ENCODE measurements at regions not wholly inside any gene's neighbourhood (a gene's known extent, or its start where the extent isn't known, plus 50 kb on each side); places are given as distances from the start of the nearest gene placed in this dataset.
"Not testable (repeated sequence)": the region's sequence is repeated elsewhere in the genome, so short reads cannot be mapped to it uniquely, and the experiment has no call there.

DNA sequence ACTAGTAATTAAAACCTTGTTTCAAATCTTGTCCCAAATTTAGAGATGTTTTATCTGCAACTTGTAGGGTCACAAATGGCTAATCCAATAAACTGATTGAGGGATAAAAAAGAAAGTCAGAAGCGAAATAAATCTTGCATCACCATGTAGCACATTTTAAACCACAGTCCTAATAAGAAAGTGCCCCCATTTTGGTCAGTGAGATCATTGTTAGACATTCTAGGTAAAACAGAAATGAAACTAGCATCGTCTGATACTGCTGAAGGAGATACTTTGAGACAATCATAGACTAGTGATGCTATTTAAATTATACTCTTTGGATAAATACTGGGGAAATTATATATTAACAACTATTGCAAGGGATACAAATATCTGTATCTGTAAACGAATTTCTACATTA is 247.9 kb downstream of the AMY1C start:
- intact Hi-C loops (cut with DNase I): no loop called here
- no peak for DNase-seq (ENCODE audit: low spot score)

DNA sequence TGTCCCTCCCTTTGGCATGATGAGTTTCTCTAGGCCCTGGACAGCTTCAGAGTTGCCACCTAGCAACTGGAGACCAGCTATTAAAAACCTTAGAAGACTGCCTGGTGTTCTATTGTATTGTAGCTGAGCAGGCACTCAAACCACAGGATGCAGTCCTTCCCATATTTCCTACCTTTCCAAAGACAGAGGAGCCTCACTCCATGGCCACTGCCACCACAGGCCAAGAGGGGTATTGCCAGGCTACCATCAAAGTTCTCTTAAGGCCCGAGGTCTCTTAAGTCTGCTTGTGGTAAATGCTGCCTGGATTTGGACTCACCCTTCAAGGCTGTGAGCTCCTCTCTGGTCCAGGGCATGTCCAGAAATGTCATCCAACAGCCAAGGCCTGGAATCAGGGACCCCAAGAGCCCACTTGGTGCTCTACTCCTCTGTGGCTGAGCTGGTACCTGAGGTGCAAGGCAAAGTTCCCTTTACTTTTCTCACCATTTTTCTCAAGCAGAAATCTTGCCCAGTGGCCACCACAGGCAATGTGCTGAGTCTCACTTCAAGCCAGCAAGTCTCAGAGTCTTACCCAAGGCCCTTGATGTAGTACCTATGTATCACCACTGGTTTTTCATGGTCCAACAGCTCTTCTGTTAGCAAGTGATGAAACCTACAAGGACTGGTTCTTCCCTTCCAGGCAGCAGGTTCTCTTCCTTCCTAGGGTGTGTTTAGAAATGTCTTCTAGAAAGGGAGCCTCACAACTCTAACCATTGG is 269.4 kb downstream of the AMY1C start:
- intact Hi-C loops (cut with DNase I): no loop called here
- DNase-seq (ENCODE audit: low spot score): no peak

DNA sequence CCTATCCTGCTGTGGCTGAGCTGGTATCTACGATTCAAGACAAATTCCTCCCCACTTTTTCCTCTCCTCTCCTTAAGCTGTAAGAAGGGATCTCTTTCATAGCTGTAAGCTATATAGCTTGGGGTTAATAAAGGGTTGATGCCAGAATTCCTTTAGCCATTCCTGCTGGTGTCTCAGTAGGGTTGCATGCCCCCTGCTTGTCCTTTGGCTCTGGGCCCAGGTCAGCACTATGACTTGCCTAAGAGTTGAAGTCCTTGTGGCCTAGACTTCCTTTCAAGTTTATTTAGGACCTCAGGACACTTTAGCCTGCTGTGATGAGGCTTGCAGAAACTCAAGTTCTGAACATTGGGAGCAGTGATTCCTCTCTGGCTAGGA is 270.0 kb downstream of the AMY1C start:
- intact Hi-C loops (cut with DNase I): no loop called here
- no peak for DNase-seq (ENCODE audit: low spot score)

DNA sequence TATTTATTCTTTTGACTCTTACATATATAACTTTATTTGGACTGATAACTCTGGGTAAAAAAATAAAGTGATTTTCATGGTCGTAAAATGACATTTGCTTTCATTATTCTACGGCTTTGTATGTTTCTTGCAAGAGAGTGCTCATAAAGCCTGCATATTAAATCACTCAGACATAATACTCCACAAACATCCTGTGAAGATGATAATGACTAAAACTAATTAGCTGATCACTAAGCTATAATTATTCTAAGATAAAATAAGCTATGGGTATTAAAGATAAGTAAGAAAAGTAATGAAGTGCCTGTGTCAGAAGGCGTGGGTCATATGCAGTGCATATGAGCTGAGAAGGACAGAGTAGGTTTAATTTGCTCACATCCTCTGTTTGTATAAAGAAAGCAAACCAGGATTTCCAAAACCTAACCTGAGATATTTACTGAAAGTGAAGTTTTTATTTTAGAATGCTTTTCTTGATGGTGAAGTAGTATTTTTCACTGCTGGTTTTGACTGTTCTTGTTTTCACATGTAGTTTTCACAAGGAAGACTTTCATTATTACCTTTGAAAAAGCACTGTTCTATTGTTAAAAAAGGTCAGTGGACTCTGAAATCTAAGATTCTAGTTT is 278.8 kb downstream of the AMY1C start:
- intact Hi-C loops (cut with DNase I): no loop called here
- DNase-seq (ENCODE audit: low spot score): no peak

DNA sequence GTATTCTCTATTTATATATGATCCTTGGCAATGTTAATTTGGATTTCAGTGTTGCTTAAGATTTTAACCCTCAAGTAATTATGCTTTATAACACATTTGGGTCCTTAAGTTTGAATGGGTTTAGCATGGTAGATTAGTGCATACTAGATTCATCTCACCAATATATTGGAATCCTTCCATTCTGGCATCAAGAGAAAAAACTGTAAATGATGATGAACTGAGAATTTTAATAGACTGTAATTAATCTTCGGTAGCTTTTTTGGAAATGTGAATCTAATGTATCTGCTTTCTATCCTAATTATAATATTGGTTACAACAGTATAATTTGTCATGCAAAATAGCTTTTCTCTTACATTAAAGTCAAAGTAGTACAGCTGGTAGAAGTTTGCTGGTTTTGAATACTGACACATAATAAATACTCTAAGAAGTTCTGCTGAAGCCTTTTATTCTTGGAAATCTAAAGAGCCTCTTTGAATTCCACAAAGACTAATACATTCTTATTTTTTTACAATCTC is 279.8 kb downstream of the AMY1C start:
- no peak for DNase-seq (ENCODE audit: low spot score)
- intact Hi-C loops (cut with DNase I): no loop called here

DNA sequence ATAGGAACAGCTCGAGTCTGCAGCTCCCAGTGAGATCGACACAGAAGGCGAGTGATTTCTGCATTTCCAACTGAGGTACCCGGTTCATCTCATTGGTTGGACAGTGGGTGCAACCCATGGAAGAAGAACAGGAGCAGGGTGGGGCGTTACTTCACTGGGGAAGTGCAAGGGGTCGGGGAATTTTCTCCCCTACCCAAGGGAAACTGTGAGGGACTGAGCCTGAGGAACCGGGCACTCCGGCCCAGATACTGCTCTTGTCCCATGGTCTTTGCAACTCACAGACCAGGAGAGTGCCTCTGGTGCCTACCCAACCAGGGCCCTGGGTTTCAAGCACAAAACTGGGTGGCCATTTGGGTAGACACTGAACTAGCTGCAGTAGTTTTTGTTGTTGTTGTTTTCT is 307.1 kb downstream of the AMY1C start:
- intact Hi-C loops (cut with DNase I): no loop called here
- no peak for DNase-seq (ENCODE audit: low spot score)

DNA sequence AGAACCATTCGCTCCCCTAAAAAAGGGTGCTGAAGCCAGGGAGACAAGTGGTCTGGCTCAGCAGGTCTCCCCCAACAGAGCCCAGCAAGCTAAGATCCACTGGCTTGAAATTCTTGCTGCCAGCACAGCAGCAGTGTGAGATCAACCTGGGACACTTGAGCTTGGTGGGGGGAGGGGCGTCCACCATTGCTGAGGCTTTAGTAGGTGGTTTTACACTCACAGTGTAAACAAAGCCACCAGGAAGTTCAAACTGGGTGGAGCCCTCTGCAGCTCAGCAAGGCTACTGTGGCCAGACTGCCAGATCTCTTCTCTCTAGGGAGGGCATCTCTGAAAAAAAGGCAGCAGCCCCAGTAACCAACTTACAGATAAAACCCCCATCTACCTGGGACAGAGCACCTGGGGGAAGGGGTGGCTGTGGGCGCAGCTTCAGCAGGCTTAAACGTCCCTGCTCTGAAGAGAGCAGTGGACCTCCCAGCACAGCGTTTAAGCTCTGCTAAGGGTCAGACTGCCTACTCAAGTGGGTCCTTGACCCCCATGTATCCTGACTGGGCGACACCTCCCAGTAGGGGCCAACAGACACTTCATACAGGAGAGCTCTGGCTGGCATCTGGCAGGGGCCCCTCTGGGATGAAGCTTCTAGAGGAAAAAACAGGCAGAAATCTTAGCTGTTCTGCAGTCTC is 307.7 kb downstream of the AMY1C start:
- DNase-seq (ENCODE audit: low spot score); intact Hi-C loops (cut with DNase I): not testable (repeated sequence)

DNA sequence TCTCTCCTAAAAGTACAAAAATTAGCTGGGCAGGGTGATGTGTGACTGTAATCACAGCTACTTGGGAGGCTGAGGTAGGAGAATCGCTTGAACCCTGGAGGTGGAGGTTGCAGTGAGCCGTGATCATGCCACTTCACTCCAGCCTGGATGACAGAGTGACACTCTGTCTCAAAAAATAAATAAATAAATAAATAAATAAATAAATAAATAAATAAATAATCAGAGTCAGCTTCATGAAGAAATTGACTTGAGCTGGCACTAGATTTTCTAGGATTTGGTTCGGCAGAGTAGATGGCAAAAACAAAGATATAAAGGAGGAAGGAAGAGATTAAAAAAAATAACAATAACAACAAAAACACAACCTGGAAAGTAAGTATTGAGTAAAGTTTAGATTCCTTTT is 311.9 kb downstream of the AMY1C start:
- DNase-seq (ENCODE audit: low spot score); intact Hi-C loops (cut with DNase I): not testable (repeated sequence)

DNA sequence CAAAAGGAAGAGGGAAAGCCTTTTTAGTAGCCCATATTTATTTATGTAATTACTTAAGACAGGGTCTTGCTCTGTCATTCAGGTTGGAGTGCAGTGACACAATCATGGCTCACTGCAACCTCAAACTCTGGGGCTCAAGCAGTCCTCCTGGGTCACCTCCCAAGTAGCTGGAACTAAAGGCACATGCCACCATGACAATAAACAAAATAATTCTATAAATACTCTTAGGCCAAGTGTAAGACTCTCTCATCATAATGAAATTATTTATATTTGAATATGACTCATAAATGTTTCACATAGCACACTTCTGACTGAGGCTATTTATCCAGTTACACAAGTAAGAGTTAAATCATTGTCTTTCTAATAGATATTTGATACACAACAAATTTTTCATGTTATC is 314.7 kb downstream of the AMY1C start:
- intact Hi-C loops (cut with DNase I): no loop called here
- no peak for DNase-seq (ENCODE audit: low spot score)

DNA sequence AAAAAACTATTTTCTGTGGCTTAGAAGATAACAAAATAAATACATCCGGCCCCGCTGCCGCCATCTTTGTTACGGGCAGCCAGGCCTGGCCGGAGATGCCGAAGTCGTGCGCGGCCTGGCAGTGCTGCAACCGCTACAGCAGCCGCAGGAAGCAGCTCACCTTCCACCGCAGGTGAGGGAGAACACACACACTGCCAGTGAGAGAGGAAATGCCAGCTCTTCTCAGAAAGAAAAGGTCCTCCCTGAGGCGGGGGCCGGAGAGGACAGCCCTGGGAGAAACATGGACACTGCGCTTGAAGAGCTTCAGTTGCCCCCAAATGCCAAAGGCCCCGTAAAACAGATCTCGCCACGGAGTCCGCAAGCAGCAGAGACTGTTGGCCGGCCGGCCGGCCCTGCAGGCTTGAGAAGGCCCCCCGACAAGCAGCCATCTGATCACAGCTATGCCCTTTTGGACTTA is 323.2 kb downstream of the AMY1C start:
- DNase-seq (ENCODE audit: low spot score): no peak
- intact Hi-C loops (cut with DNase I): no loop called here

DNA sequence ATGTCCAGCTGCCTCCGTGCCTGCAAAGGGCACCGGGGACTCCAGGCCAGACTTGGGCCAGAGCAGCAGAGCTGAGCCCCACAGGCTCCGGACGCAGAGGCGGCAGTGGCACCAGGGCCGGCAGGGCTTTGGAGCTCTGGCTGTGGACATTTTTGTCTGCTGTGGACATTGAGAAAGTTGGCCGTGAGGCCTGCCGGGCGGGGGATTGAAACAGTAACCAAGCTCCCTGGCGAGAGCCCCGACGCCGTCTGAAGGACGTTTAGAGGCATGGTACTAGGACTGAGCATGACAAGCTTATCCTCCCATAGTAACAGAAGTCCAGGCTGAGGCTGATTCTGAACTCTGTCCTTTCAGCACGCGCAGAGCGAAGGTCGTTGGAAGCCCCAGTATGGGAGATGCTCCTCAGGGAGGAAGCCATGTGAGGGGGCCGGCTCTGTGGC is 323.8 kb downstream of the AMY1C start:
- no peak for DNase-seq (ENCODE audit: low spot score)
- intact Hi-C loops (cut with DNase I): no loop called here

DNA sequence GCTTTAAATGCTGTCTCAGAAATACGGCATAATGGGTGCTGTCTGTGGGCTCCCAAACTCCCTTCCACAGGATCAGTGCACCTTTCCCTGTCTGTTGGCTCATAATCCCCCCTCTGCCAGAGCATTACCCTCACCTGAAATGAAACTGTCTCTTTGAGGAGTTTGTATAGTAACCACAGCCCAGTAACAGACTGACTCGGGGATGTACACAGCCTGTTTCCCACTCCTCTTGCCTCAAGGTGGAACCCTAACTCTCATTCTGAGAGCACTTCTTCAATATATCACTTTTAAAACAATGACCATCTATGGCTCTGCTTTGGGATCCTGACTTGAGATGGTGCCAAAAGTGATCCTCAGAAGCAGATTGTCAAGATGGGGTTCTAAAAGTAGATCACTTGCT is 332.5 kb downstream of the AMY1C start:
- intact Hi-C loops (cut with DNase I): no loop called here
- no peak for DNase-seq (ENCODE audit: low spot score)

DNA sequence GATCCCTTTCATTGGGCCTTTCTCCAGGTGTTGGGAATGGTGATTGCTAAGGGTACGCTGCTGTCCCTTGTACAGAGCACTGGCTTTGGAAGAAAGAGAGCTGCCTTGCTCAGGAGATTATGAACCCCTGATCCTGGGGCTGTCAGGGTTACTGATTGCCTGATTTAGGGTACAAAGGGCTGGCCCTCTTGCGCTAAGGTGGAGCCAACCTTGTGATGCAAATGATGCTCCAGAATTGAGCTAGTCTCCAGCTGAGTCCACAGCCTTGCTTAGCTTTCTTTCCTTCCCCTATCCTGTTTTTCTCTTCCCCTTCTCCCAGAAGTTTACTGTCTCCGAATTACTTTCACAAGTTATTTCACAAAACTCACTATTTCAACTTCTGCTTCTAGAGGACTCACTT is 334.7 kb downstream of the AMY1C start:
- intact Hi-C loops (cut with DNase I): no loop called here
- DNase-seq (ENCODE audit: low spot score): no peak

DNA sequence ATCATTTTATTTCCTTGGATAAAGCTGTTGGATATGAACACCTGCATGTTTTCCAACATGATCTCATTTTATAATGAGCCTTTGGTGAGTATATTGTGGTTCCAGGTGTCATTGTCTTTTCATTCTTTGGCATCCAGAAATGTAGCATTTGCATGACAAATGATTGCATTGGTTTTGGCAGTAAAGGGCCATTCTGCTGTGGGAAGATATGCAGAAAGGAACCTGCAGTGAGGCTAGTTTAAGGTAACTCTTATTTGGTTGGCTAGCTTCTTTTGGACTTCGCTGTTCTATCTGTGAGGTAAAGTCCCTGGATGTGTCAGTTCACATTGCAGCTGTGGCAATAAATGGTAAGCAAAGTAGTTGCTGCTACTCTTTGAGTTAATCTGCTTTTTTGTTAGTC is 343.0 kb downstream of the AMY1C start:
- intact Hi-C loops (cut with DNase I): no loop called here
- no peak for DNase-seq (ENCODE audit: low spot score)

DNA sequence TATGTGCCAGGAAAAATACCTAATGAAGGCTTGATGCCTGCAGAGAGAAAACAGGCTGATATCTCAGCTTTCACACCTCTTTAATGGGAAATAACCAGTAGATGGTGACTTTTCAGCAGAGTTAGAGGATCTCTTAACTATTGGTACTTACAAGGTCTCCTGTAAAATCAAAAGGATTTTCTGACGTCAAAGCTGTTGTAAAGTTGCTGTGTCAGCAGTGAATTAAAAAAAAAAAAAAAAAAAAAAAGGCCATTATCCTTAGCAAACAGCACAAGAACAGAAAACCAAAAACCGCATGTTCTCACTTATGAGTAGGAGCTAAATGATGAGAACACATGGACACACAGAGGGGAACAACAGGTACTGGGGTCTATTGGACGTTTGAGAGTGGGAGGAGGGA is 349.1 kb downstream of the AMY1C start:
- no peak for DNase-seq (ENCODE audit: low spot score)
- intact Hi-C loops (cut with DNase I): no loop called here

DNA sequence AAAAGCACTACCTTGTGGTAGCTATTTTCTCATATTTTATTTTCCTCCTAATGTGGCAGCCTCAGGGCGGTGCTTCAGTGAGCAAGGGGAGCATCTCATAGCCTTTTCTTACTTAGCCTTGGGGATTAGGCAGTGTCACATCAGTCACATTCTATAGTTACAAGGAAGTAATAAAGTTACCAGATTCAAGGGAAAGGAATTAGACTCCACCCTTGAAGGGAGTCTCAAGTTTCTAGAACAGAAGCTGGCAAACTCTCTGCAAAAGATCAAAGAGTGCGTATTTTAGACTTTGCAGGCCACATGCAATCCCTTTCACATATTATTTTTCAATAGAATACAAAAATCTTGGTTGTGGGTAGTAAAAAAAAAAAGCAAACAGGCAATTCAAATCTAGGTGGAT is 350.4 kb downstream of the AMY1C start:
- intact Hi-C loops (cut with DNase I): no loop called here
- no peak for DNase-seq (ENCODE audit: low spot score)

DNA sequence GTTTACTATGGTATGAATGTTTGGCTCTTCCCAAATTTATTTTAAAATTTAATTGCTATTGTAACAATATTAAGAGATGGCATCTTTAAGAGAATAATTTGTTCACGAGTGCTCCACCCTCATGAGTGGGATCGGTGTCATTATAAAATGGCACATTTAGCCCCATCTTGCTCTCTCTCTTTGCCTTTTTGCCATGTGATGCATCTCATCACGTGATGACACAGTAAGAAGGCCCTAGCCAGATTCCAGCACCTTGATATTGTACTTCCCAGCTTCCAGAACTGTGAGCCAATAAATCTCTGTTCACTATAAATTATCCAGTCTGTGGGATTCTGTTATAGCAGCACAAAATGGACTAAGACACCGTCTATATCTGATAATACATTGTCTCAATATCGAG is 355.8 kb downstream of the AMY1C start:
- intact Hi-C loops (cut with DNase I): no loop called here
- no peak for DNase-seq (ENCODE audit: low spot score)

DNA sequence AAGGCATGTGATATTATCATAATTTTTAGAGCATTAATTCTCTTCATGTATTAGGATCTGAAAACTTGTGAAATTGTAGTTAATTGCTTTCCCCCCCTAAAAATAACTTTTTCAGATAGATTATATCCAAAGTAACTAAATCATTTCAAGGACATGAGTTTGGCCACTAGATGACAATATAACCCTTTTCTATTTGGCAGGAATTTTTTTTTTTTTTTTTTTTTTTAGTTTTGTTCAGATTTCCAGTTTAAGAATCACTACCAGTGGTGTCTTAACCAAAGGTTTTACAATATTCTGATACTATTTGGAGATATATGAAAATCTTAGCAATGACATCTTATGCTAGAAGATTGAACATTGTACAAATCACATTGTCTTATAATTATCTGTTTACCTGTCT is 370.8 kb downstream of the AMY1C start:
- DNase-seq (ENCODE audit: low spot score): no peak
- intact Hi-C loops (cut with DNase I): no loop called here

DNA sequence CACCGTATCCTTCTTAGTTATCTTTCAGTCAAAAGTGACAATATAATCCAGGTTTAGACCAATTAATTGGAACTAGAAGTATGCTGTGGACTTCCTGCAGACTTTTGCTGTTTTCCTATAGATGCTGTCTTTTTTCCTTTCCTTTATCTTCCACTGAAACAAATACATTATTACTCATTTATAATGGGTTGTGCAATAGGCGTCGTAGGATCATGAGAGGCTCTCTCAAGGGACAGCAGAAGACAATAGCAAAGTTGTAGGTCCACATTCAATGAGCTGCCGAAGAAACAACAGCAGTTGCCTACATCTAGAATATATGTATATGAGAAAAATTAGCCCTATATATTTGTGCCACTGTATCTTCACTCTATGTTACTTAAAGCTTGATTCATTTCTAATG is 371.6 kb downstream of the AMY1C start:
- intact Hi-C loops (cut with DNase I): no loop called here
- DNase-seq (ENCODE audit: low spot score): no peak

DNA sequence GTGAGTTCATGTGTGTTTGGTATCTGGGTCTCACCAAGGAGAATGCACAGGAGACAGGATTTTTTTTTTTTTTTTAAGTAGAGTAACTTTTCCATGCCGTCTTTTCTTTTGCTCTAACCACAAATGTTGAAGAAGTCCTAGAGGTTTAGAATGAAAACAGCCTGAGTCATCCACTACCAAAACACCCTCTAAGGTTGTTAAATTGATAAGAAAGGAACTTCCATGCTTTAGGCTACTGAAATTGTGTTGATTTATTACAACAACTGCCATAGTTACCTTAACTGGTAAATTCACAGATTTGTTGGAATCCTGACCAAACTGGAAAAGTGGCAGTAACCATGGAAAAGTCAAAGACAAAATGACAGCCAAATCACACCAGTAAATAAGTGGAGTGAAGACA is 375.6 kb downstream of the AMY1C start:
- DNase-seq (ENCODE audit: low spot score): no peak
- intact Hi-C loops (cut with DNase I): no loop called here

DNA sequence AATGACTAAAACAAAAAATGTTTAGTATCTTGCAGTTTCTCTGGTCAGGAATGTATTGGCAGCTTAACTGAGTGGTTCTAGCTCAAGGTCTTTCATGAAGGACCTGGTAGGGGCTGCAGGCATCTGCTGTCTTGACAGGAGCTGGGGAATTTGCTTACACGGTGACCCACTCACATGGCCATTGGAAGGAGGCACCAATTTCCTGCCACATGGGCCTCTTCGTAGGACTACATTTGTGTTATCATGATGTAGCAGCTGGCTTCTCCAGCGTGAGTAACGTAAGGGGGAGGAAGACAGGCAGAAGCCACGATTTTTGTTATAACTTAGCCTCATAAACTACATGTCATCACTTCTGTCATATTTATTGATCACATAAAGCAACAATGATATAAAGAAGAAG is 376.3 kb downstream of the AMY1C start:
- no peak for DNase-seq (ENCODE audit: low spot score)
- intact Hi-C loops (cut with DNase I): no loop called here

Measured in cardiac septum (tissue), 1 donor.